Activated T-cell treated with anti-CD3 and anti-CD28 coated beads, Interleukin-2, amount 50 U/mL, for 72 hours (primary cell): ENCODE measurements at regions not wholly inside any gene's neighbourhood (a gene's known extent, or its start where the extent isn't known, plus 50 kb on each side); places are given as distances from the start of the nearest gene placed in this dataset.
"Not testable (repeated sequence)": the region's sequence is repeated elsewhere in the genome, so short reads cannot be mapped to it uniquely, and the experiment has no call there.

Experiments
- ATAC-seq, 2 donors: fragments of 150-1000 bp; cut with Tn5 transposase; replicated peaks in 1 of 2; 2 replicates each; pipeline ENCODE4 v1.10.0; 2021; ENCODE audit warnings: moderate library complexity in 2 of 2, mild to moderate bottlenecking in 1 of 2
- DNase-seq, 2 donors: peaks; one replicate each; pipeline ENCODE4 v3.0.0; 2021 to 2022; ENCODE audit warnings: mixed read lengths in 1 of 2
- H3K27ac Mint-ChIP-seq: one replicate; pipeline ENCODE4 v1.8.0; 2022; ENCODE audit warnings: mild to moderate bottlenecking, moderate library complexity, mixed read lengths
- H3K27me3 Mint-ChIP-seq: one replicate; pipeline ENCODE4 v1.8.0; 2022; ENCODE audit warnings: low read depth, mixed read lengths
- H3K36me3 Mint-ChIP-seq, 2 donors: one replicate each; pipeline ENCODE4 v1.8.0; 2022; ENCODE audit warnings: mixed read lengths in 2 of 2, mild to moderate bottlenecking in 1 of 2; ENCODE audit not compliant: insufficient read depth in 2 of 2
- H3K4me1 Mint-ChIP-seq: one replicate; pipeline ENCODE4 v1.8.0; 2022; ENCODE audit warnings: low read depth, mixed read lengths
- H3K4me3 Mint-ChIP-seq, 2 donors: one replicate each; pipeline ENCODE4 v1.8.0; 2022; ENCODE audit warnings: mild to moderate bottlenecking in 2 of 2, mixed read lengths in 2 of 2, moderate library complexity in 2 of 2
- H3K9me3 Mint-ChIP-seq, 2 donors: one replicate each; pipeline ENCODE4 v1.8.0; 2022; ENCODE audit warnings: mixed read lengths in 2 of 2

- Mint-ChIP-seq H3K9me3 (peaks cover 2 to 16% of the 10 kb centered on the region in 2 donors), H3K4me1 (no peaks in the 10 kb centered on the region), H3K4me3 (no peak overlapping the region), H3K27me3 (no peaks in the 10 kb centered on the region), H3K27ac (no peak overlapping the region), H3K36me3 (peaks cover 0 to 2% of the 10 kb centered on the region in 2 donors)
- DNase-seq: no peak
- no peak for ATAC-seq
Observed at GRCh38 chr5:99765011-99765410, 770.2 kb upstream of the FAM174A start.

- Mint-ChIP-seq H3K4me1 (no peaks in the 10 kb centered on the region), H3K27ac (no peak overlapping the region), H3K9me3 (peaks cover 2 to 15% of the 10 kb centered on the region in 2 donors), H3K4me3 (no peak overlapping the region), H3K36me3 (peaks cover 0 to 2% of the 10 kb centered on the region in 2 donors), H3K27me3 (no peaks in the 10 kb centered on the region)
- DNase-seq (no peak), ATAC-seq (no peak)
Observed at GRCh38 chr5:99763021-99763774, 772.0 kb upstream of the FAM174A start.

- Mint-ChIP-seq H3K4me1 (no peaks in the 10 kb centered on the region), H3K27ac (no peak overlapping the region), H3K27me3 (no peaks in the 10 kb centered on the region), H3K9me3 (peaks cover 5 to 6% of the 10 kb centered on the region in 2 donors), H3K4me3 (no peak overlapping the region), H3K36me3 (peaks cover 1 to 2% of the 10 kb centered on the region in 2 donors)
- ATAC-seq: no peak
- DNase-seq: no peak
Observed at GRCh38 chr5:99747342-99747741, 787.8 kb upstream of the FAM174A start.

GRCh38 chr5:99733146-99733545 lies 802.0 kb upstream of the FAM174A start:
- not testable (repeated sequence) for H3K4me3 Mint-ChIP-seq, H3K27me3 Mint-ChIP-seq

DNA sequence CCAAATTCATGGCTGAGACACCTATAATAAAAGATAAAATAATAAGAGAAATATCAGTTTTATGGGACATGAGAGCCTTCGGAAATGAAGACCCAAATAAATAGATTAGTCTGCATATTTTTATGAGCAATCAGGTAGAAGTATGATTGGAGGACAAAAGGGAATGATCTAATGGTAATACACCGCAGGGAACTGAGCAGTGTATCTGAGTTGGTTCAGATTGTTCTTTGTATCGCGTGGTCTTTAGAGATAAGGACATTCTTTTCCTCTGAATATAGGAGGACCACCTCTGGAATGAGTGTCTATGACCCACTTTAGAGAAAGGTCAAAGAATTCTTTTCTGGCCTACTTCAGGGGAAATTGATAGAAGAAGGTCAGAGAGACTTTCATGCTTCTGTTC lies 801.8 kb upstream of the CHD1 start:
- H3K27me3 Mint-ChIP-seq, H3K4me3 Mint-ChIP-seq, H3K9me3 Mint-ChIP-seq, H3K36me3 Mint-ChIP-seq, ATAC-seq, DNase-seq, H3K27ac Mint-ChIP-seq, H3K4me1 Mint-ChIP-seq: not testable (repeated sequence)

More at GRCh38 chr5:99733146-99733545, 802.0 kb upstream of the FAM174A start:
- H3K4me1 Mint-ChIP-seq, H3K36me3 Mint-ChIP-seq, H3K27ac Mint-ChIP-seq, DNase-seq, H3K9me3 Mint-ChIP-seq, ATAC-seq: not testable (repeated sequence)

DNA sequence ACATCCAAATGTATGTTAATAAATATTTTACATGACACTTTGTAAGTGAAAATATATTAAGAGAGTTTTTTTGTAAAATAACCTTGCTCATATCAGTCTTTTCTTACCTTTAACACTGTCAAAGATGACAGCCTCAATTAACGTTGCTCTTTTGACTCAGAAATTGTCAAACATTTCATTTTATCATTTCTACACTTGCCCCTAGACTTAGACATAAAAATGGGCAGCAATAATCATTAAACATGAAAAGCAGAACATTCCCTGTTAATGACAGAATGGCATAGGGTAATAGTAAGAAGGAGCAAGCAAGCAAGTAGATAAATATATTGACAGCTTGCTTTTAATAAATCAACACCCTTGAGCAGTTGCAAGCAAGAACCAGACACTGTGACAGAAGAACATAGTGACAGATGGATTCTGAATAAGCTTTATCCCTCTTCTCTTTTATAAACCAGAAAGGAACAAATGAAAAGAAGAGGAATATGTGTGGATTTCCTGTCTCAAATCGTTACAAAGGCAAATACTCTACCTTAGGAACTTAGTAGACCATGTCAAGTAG lies 796.0 kb upstream of the CHD1 start:
- no peaks in the 10 kb centered on the region for H3K36me3 Mint-ChIP-seq
- DNase-seq: no peak
- no peak overlapping the region for H3K4me3 Mint-ChIP-seq

DNA sequence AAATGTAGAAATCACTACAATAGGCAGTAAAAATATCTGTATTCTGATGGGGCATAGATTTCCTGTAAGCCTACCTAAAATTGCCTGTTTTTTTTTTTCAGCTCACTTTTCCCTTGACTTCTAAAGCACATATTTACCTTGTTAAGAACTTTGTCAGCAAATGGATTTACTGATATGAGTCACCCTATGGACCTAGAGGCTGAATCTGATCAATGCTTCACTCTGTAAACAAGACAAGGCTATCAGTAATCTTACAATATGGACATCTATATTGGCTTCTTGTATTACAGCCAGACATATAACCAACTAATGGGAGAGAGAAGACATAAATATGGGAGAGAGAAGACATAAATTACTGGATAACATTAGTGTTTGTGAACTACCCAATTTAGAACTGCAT lies 792.7 kb upstream of the CHD1 start:
- Mint-ChIP-seq H3K4me3 (no peak overlapping the region), H3K27ac (no peak overlapping the region), H3K27me3 (no peaks in the 10 kb centered on the region), H3K9me3 (peaks cover 0 to under 1% of the 10 kb centered on the region in 2 donors), H3K4me1 (no peaks in the 10 kb centered on the region), H3K36me3 (no peaks in the 10 kb centered on the region)
- no peak for ATAC-seq
- DNase-seq: no peak

More for the DNA sequence above, 796.0 kb upstream of the CHD1 start:
- Mint-ChIP-seq H3K27ac (no peak overlapping the region), H3K4me1 (no peaks in the 10 kb centered on the region), H3K27me3 (no peaks in the 10 kb centered on the region), H3K9me3 (no peaks in the 10 kb centered on the region)
- no peak for ATAC-seq

DNA sequence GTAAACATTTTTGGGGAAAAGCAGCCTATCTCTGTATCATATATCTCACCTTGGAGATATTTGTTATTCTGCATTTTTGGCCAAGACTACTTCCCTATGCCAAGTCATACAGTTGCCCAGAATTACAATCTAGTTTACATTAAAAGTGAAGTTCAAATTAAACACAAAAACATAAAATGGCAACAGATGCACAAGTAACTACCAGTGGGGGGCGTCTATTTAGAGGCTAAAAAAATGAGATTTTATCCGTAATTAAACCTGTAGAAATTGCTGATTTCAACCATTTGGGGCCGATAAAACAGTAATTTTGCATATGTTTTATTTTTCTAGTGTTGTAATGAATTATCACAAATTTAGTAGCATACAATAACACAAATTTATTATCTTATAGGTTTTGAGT lies 787.1 kb upstream of the CHD1 start:
- Mint-ChIP-seq H3K27ac (no peak overlapping the region), H3K4me3 (no peak overlapping the region), H3K27me3 (no peaks in the 10 kb centered on the region), H3K36me3 (no peaks in the 10 kb centered on the region), H3K9me3 (peaks cover 0 to 9% of the 10 kb centered on the region in 2 donors), H3K4me1 (no peaks in the 10 kb centered on the region)
- no peak for ATAC-seq
- no peak for DNase-seq

GRCh38 chr5:99706160-99706559 lies 777.4 kb upstream of the CHD1 start:
- Mint-ChIP-seq H3K4me3 (no peak overlapping the region), H3K9me3 (peaks cover 0 to 9% of the 10 kb centered on the region in 2 donors), H3K27me3 (no peaks in the 10 kb centered on the region), H3K36me3 (no peaks in the 10 kb centered on the region), H3K4me1 (no peaks in the 10 kb centered on the region), H3K27ac (no peak overlapping the region)
- DNase-seq: no peak
- ATAC-seq: no peak

GRCh38 chr5:99702565-99702964 lies 773.8 kb upstream of the CHD1 start:
- no peaks in the 10 kb centered on the region for H3K4me1 Mint-ChIP-seq
- DNase-seq: no peak
- no peak for ATAC-seq
- H3K27ac Mint-ChIP-seq: no peak overlapping the region
- H3K4me3 Mint-ChIP-seq: no peak overlapping the region
- H3K9me3 Mint-ChIP-seq: peaks cover 0 to 11% of the 10 kb centered on the region in 2 donors
- no peaks in the 10 kb centered on the region for H3K27me3 Mint-ChIP-seq
- H3K36me3 Mint-ChIP-seq: no peaks in the 10 kb centered on the region

GRCh38 chr5:99694884-99695283 lies 766.1 kb upstream of the CHD1 start:
- Mint-ChIP-seq H3K27me3 (no peaks in the 10 kb centered on the region), H3K27ac (no peak overlapping the region), H3K9me3 (peaks cover 0 to 2% of the 10 kb centered on the region in 2 donors), H3K36me3 (no peaks in the 10 kb centered on the region), H3K4me1 (no peaks in the 10 kb centered on the region), H3K4me3 (no peak overlapping the region)
- DNase-seq: no peak
- ATAC-seq: no peak

DNA sequence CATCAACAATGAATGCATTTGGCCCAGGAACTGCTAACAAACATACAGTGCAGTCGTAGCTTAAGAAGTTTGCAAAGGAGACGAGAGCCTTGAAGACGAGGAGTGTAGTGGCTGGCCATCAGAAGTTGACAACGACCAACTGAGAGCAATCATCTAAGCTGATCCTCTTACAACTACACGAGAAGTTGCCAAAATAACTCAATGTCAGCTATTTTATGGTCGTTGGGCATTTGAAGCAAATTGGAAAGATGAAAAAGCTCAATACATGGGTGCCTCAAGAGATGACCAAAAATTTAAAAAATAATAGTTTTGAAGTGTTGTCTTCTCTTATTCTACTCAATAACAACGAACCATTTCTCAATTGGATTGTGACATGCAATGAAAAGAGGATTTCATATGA lies 757.7 kb upstream of the CHD1 start:
- DNase-seq (no peak), ATAC-seq (no peak)
- Mint-ChIP-seq H3K4me3 (no peak overlapping the region), H3K4me1 (no peaks in the 10 kb centered on the region), H3K27me3 (no peaks in the 10 kb centered on the region), H3K9me3 (peaks cover 3 to 5% of the 10 kb centered on the region in 2 donors), H3K27ac (no peak overlapping the region), H3K36me3 (no peaks in the 10 kb centered on the region)

DNA sequence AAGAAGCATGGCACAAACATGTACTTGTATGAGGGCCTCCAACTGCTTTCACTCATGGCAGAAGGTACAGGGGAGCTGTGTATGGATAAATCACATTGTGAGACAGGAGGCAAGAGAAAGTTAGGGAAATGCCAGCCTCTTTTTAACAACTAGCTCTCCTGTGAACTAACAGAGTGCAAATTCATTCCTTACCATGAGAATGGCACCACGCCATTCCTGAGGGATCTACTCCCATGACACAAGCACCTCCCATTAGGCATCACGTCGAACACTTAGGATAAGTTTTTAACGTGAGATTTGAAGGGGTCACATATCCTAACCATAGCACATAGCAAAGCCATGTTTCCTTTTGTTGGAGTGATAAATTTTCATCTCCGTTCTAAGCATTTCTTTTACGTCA lies 747.2 kb upstream of the CHD1 start:
- H3K36me3 Mint-ChIP-seq: no peaks in the 10 kb centered on the region
- ATAC-seq: no peak
- H3K4me1 Mint-ChIP-seq: no peaks in the 10 kb centered on the region
- H3K4me3 Mint-ChIP-seq: no peak overlapping the region
- H3K27ac Mint-ChIP-seq: no peak overlapping the region
- H3K9me3 Mint-ChIP-seq: peaks cover 0 to 3% of the 10 kb centered on the region in 2 donors
- H3K27me3 Mint-ChIP-seq: no peaks in the 10 kb centered on the region
- no peak for DNase-seq

- no peak for DNase-seq
Observed at GRCh38 chr5:99674101-99674500, 745.3 kb upstream of the CHD1 start.

More at GRCh38 chr5:99674101-99674500, 745.3 kb upstream of the CHD1 start:
- Mint-ChIP-seq H3K27me3 (no peaks in the 10 kb centered on the region), H3K4me3 (no peak overlapping the region), H3K36me3 (no peaks in the 10 kb centered on the region), H3K4me1 (no peaks in the 10 kb centered on the region), H3K9me3 (no peaks in the 10 kb centered on the region), H3K27ac (no peak overlapping the region)
- no peak for ATAC-seq
